ENCODE measurements at regions not wholly inside any gene's neighbourhood (a gene's known extent, or its start where the extent isn't known, plus 50 kb on each side); places are given as distances from the start of the nearest gene placed in this dataset.

GRCh38 chr12:30839643-30840220 lies 85.0 kb upstream of the CAPRIN2 start:
- H3K27ac ChIP-seq (ENCODE audit: insufficient read depth, low read length) = no peak overlapping the region
- no peak overlapping the region for H2AFZ ChIP-seq (ENCODE audit: low read length)
- no peak overlapping the region for H3K4me2 ChIP-seq (ENCODE audit: extremely low read depth, insufficient read depth, low read length)
- H3K4me3 ChIP-seq (replicated peaks in 1 of 4; ENCODE audit: control extremely low read depth in 1 of 4, insufficient read depth in 1 of 4, low read depth in 3 of 4, low read length in 4 of 4) = no peak overlapping the region
- no peak overlapping the region for H3K9ac ChIP-seq (ENCODE audit: insufficient read depth, low read length)
- no peaks in the 10 kb centered on the region for H3K36me3 ChIP-seq (ENCODE audit: control insufficient read depth, insufficient read depth, low read length)
- no peak for DNase-seq (ENCODE audit: low read depth in 2 of 2)
- H3K9me3 ChIP-seq (ENCODE audit: control insufficient read depth, insufficient read depth, low read depth, low read length) = no peaks in the 10 kb centered on the region
- no peaks in the 10 kb centered on the region for H3K4me1 ChIP-seq (ENCODE audit: control insufficient read depth, extremely low read depth, insufficient read depth, low read length)
- no peaks in the 10 kb centered on the region for H3K79me2 ChIP-seq (ENCODE audit: control insufficient read depth, insufficient read depth, low read length)
- TF ChIP-seq EZH2 (IDR thresholded peaks at IDR 0.05; ENCODE audit: low read length, missing control alignments) (no peak), CTCF (conservative IDR thresholded peaks at IDR 0.05 in 1 of 2, IDR thresholded peaks at IDR 0.05 in 1 of 2; ENCODE audit: low read depth in 1 of 2, low read length in 2 of 2) (no peak)
- H3K27me3 ChIP-seq (ENCODE audit: control insufficient read depth, insufficient read depth, low read length) = peaks cover 2% of the 10 kb centered on the region
- H4K20me1 ChIP-seq (ENCODE audit: control insufficient read depth, extremely low read depth, insufficient read depth, low read length) = no peaks in the 10 kb centered on the region

GRCh38 chr12:30837595-30837994 lies 82.8 kb upstream of the CAPRIN2 start:
- Histone ChIP-seq H3K79me2 (ENCODE audit: control insufficient read depth, insufficient read depth, low read length) (no peaks in the 10 kb centered on the region), H3K4me2 (ENCODE audit: extremely low read depth, insufficient read depth, low read length) (no peak overlapping the region), H3K4me1 (ENCODE audit: control insufficient read depth, extremely low read depth, insufficient read depth, low read length) (no peaks in the 10 kb centered on the region), H3K4me3 (replicated peaks in 1 of 4; ENCODE audit: control extremely low read depth in 1 of 4, insufficient read depth in 1 of 4, low read depth in 3 of 4, low read length in 4 of 4) (no peak overlapping the region), H2AFZ (ENCODE audit: low read length) (no peak overlapping the region), H3K27me3 (ENCODE audit: control insufficient read depth, insufficient read depth, low read length) (peaks cover 2% of the 10 kb centered on the region), H3K27ac (ENCODE audit: insufficient read depth, low read length) (no peak overlapping the region), H3K9me3 (ENCODE audit: control insufficient read depth, insufficient read depth, low read depth, low read length) (no peaks in the 10 kb centered on the region), H4K20me1 (ENCODE audit: control insufficient read depth, extremely low read depth, insufficient read depth, low read length) (no peaks in the 10 kb centered on the region), H3K9ac (ENCODE audit: insufficient read depth, low read length) (no peak overlapping the region), H3K36me3 (ENCODE audit: control insufficient read depth, insufficient read depth, low read length) (no peaks in the 10 kb centered on the region)
- no peak for DNase-seq (ENCODE audit: low read depth in 2 of 2)
- TF ChIP-seq EZH2 (IDR thresholded peaks at IDR 0.05; ENCODE audit: low read length, missing control alignments) (no peak), CTCF (conservative IDR thresholded peaks at IDR 0.05 in 1 of 2, IDR thresholded peaks at IDR 0.05 in 1 of 2; ENCODE audit: low read depth in 1 of 2, low read length in 2 of 2) (no peak)

DNA sequence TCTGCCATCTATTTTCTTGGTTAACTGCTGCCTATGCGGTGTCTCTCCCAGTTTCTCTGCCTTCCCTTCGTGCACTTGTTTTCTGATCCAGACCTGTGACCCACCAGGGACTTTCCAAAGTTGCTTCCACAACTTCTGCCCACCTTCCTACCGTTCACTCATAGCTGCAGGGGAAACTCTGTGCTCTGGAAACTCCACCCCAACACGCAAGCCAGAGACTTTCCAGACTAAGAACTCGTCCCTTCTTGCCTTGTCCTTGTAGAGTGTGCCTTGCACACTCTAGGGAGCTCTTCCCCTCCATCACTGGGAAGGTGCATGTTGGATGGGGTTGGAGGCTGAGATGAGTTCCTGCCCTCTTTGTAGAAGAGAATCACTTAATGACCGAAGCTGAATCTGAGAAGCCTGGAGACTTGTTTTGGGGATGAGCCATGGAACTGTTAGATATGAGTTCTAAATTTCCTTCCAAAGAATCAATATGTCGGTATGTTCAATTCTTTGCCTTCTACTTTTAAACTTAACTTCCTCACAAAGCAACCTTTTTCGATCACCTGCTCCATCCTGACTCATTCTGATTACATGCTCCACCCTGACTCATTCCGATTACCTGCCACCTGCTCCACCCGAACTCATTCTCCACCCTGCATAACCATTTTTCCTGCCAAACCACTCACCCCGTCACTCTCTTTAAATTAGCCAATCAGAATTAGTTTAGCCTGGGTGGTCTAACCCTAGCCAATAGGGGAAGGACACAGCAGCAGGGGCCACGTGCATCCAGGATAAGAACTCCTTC lies 82.1 kb upstream of the CAPRIN2 start:
- H3K4me3 ChIP-seq (replicated peaks in 1 of 4; ENCODE audit: control extremely low read depth in 1 of 4, insufficient read depth in 1 of 4, low read depth in 3 of 4, low read length in 4 of 4) = no peak overlapping the region
- no peak overlapping the region for H2AFZ ChIP-seq (ENCODE audit: low read length)
- no peak for DNase-seq (ENCODE audit: low read depth in 2 of 2)
- TF ChIP-seq EZH2 (IDR thresholded peaks at IDR 0.05; ENCODE audit: low read length, missing control alignments) (no peak), CTCF (conservative IDR thresholded peaks at IDR 0.05 in 1 of 2, IDR thresholded peaks at IDR 0.05 in 1 of 2; ENCODE audit: low read depth in 1 of 2, low read length in 2 of 2) (no peak)
- no peak overlapping the region for H3K4me2 ChIP-seq (ENCODE audit: extremely low read depth, insufficient read depth, low read length)
- H3K4me1 ChIP-seq (ENCODE audit: control insufficient read depth, extremely low read depth, insufficient read depth, low read length) = no peaks in the 10 kb centered on the region
- no peak overlapping the region for H3K27ac ChIP-seq (ENCODE audit: insufficient read depth, low read length)
- H3K36me3 ChIP-seq (ENCODE audit: control insufficient read depth, insufficient read depth, low read length) = no peaks in the 10 kb centered on the region
- H3K9me3 ChIP-seq (ENCODE audit: control insufficient read depth, insufficient read depth, low read depth, low read length) = no peaks in the 10 kb centered on the region
- H3K9ac ChIP-seq (ENCODE audit: insufficient read depth, low read length) = no peak overlapping the region
- no peaks in the 10 kb centered on the region for H3K79me2 ChIP-seq (ENCODE audit: control insufficient read depth, insufficient read depth, low read length)
- peaks cover 2% of the 10 kb centered on the region for H3K27me3 ChIP-seq (ENCODE audit: control insufficient read depth, insufficient read depth, low read length)
- H4K20me1 ChIP-seq (ENCODE audit: control insufficient read depth, extremely low read depth, insufficient read depth, low read length) = no peaks in the 10 kb centered on the region
